GF-D8 (cell line): ENCODE measurements at regions not wholly inside any gene's neighbourhood (a gene's known extent, or its start where the extent isn't known, plus 50 kb on each side); places are given as distances from the start of the nearest gene placed in this dataset.

Source experiments
- DNase-seq: peaks from one replicate; lab custom pipeline; 2025; lab: John Stamatoyannopoulos, UW

DNA sequence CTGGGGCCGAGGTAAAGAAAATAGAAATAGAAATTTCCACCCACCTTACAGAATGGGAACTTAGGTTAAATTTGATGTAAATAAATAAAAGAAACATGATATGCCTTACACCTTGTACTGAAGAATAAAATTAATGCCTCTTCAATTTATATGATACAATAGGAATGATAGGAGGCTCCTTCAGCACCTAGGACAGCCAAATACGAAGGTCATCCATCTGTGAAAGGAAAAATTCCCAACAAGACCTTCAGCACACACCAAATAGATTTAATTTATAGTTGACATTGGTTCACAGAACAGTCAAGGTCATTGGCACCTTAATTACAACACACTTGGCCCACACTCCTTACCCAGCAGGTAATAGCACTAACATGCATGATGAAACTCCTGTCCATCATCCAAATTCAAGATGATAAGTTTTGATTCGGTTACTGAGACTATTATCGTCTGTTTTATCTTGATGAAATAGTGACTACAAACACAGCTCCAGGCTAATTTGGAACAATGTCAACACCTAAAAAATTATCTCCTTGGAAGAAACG lies 250.9 kb downstream of the SNX13 start:
- no peak for DNase-seq

DNA sequence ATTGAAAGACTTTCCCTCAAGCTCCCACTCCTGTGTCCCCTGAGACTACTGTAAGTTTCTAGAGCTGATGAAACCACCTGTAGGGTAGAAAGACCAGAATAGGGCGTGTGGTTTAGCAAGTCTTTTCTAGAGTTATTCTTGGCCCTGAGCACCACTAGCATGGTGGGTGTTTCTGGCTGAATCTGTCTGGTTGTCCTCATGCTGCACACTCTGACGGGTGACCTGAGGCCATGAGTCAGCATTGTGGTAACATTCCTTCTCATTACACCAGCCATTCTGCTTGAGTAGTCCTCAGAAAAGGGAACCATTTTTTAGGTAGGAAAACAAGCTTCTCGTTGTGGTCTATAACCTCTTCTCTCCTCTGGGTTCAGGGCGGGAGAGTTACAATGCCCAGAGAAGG lies 250.3 kb downstream of the SNX13 start:
- DNase-seq, result peak; percentile 81

DNA sequence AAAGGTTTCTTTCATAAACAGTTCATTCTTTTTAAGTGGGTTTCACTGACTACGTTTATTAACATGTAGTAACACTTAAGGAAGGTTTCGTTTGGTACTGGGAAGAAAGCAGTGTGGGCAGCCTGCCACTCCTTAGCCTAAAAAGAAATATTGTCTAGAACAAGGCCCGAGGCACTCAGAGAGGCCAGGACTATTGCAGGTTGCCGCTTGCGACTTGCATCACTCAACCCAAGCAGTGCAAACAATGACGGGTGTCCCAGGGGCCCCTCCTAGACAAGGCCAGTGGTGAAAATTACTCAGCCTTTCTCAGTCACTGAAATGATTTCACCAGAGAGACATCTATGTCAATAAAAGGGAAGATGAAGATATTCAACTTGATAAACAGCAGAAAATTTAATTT lies 243.9 kb downstream of the SNX13 start:
- DNase-seq, result no peak

DNA sequence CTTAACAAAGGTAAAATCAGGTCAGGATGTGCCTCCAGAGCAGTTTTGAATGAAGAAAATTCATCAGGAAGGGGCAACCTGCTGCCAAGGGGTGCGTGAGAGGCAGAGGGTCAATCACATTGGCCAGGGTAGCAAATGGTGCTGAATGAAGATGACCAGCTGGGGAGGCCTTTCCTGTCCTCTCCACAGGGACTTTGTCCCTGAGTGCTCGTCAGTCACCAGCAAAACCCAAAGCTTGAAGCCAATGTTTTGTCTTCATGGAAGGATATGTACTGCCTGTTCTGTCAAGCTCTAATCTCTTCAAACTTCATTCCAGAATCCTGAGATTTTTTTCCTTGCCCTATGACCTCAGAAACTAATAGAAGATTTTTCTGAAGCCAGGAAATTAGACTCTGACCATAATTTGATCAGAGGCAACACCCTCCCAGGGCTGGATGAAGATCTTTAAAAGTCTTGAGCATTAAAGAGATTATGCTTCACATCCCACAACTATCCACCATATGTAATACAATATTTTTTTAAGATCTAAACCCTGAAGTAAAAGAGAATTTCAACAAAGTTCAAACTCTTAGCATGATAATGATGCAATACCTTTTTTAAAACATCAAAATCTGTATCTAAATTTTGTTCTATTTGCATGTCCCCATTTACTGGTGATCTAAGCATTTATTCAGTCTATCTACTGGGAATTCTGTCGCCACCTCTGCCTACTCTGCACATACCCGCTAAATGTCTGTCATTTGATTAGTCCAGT lies 243.0 kb downstream of the SNX13 start:
- DNase-seq, result no peak

DNA sequence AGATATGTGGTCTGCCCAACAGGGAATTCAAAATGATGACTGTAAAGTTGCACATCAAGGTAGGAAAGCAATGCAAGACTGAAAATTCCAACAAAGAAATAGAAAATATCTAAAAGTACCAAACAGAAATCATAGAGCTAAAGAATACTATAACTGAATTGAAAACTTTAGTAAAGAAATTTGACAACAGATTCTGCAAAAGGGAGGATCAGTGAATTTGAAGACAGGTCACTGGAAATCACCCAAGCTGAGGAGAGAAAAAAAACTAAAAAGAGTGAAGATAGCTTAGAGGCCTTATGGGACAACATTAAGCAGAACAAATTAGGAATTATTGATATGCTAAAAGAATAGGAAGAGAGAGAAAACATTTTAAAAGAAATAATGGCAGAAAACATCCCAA lies 240.6 kb downstream of the SNX13 start:
- no peak for DNase-seq

DNA sequence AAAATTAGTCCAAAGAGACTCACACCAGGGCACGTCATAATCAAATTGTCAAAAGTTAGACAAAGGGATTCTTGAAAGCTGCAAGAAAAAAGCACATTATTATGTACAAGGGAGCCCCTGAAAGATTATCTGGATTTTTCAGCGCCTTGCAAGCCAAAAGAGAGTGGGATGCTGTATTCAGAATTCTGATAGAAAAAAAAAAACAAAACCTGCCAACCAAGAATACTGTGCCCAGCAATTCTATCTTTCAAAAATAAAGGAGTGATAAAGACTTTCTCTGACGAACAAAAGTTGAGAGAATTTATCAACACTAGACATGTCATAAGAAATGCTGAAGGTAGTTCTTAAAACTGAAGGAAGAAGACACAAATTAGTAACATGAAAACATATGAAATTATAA lies 240.2 kb downstream of the SNX13 start:
- DNase-seq, result no peak

DNA sequence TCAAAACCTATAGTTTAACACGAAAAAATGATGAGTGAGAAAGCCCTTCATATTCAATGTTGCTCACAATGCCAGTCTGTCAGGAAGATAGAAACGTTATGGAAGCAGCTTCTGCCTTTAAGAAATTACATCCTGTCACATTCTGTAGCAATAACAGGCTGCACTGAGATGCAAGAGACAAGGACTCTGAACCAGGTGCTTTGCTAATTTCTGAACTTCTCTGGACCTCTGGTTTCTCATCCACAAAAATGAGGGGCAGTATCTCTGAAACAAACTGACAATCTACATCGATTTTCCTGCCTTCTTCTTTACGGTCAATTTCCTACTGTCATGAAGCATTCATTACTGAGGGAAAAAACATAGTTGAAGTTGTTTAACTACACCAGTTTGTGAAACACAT lies 234.0 kb downstream of the SNX13 start:
- DNase-seq, result no peak

DNA sequence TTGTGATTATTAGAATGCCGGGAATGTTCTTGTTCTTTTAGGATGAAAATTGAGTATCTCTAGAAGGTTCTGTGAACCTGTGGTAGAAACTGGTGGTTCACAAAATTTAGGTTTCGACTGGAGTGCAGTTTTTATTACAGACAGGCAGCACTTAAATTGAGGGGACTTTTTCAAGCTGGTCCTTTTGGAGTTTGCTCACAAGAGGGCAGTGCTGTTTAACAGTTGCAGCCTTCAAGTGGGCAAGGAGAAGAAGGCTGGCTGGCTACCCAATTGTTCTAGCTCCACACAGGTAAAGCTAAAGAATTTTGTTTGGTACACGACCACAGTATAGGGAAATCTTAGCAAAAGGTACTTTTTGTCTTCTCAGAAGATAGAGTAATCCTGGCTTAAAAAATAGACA lies 233.6 kb downstream of the SNX13 start:
- peak; percentile 9 for DNase-seq

DNA sequence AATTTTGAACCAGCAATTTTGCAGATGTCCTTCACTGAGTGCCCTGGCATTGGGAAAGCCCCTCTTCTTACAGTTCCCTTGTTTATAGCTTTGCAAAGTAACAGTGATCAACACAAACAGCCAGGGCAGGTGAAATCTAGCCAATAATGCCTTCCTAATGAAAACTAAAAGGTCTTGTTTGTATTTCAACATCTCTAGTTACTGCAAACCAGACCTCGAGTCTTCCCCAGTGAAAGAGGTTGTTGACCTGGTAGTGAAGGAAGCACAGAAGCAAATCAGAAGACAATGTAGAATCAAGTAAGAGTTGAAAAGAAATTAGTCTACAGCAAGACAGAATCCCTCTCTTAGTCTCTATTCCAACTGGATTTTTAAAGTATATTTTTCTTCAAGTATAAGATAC lies 231.2 kb downstream of the SNX13 start:
- no peak for DNase-seq

DNA sequence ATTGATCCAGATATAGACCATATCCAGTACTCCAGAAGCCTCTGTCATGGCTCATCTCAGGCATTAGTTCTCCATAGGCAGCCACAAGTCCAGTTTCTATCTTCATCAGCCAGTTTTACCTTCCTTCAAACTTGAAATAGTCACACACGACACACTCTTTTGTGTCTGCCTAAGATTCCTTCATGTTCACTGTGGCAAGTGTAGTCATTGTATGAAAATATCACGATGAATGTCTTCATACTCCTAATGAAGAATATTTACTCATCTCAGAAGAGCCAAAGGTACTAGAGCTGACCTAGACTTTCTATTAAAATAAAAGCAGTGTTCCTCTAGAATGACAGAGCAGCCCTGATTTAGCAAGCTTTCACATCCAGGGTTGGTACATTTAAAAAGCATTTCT lies 230.7 kb downstream of the SNX13 start:
- DNase-seq, result no peak

DNA sequence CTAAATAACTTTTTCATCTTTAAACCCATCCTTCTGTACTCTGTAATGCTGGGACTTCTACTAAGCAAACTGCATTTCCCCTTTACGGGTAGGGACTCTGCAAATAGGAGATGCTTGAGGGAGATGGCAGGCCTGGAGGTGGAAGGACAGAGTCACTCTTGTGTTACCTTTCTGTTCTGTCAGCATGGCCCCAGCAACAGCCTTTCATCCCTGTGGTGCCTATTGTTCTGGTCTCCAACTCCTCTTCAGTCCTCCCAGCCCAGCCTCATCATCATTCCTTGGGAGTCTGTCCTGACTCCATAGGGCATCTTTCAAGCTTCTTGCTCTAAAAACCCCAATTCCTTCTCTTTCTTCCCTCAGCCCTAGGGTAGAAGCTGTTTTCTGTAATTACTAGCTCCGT lies 230.0 kb downstream of the SNX13 start:
- no peak for DNase-seq

DNA sequence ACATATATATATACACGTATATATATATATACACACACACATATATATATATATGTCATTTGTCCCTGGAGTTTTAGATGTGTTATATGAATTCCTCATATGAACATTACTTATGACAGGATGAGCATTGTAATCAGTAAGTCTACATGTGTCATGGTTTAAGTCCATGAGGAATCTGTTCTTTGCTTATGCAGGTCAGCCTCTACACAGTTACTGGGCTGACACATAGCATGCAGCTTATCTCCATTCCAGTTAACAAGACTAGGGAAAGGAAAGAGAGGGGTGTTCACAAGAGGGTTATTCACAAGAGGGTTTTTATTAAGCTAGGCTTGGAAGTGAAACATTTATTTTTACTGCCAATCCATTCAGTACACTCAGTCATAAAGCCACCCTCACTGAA lies 226.7 kb downstream of the SNX13 start:
- DNase-seq, result no peak

DNA sequence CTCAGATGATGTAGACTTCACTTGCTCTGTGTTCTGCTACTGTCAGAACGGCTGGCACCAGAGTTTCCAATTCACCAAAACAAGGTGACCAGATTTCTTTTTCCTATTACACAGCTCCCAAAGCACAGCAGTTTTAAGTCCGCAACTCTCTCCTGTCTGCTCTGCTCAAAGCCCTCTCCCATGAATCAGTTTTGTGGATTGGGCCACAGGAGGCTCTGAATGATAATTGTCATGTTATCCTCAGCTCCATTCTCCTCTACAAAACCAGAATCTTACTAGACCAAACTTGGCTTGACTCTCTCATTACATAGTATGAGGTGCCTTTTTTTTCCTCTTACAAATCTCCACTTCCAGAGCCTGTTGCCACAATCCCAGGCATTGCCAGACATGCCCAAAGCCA lies 223.5 kb downstream of the SNX13 start:
- no peak for DNase-seq

DNA sequence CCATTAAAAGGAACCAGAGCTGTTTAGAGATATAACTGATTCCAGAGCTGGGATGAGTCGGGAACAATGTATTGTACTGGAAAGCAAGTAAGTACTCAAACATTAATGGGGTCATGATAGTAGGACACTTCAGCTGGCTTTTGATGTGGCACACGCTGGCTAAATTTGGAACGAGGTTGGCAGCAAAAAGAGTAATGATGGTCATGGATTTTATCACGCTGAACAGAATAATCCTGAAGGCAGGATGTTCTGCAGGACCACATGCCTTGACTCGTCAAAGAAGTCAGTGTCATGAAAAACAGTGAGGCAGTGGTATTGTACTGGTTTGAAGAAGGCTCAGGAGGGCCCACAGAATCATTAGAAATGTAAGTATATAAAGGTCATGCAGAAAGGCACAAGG lies 220.3 kb downstream of the SNX13 start:
- no peak for DNase-seq

DNA sequence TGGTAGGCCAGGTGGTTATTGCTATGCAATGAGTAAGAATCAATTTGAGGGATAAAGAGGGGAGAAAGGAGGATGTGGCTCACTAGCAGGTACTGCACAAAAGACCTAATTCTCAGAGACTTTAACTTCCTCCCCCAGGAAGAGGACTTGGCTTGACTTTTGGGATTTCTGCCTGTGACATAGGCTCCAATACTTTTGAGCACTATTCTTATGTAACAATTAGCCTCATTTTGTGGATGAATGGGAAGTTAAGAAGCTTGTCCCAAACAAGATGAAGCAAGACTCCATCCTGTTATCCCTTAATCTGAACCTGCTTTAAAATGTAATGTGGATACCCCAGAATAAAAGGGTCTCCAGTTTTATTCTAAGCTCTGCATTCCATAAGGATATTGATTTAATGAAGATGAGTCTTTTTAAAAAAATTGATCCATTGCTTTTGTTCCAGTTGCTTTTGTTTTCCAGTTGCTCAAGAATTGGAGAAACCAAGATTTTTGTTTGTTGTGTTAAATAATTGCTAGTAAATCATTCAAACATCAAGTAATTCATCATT lies 218.5 kb downstream of the SNX13 start:
- DNase-seq, result no peak

DNA sequence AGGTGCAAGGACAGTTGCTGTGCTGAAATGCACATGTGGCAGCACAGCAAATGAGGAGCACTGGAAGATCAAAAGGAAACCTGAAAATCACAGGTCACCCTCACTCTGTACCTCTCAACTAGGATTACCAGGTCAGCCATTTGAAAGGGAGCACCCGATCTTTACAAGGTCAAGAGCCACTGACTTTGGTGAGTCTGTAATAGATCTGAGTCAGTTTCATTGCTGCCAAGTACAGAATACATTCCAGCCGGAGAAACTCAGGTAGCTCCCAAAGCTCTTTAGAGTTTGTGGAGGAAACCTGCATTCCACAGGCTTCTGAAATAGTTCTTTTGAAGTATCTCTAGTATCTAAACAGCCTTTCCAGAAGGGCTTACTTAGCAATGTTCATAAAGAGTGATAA lies 217.5 kb downstream of the SNX13 start:
- no peak for DNase-seq

DNA sequence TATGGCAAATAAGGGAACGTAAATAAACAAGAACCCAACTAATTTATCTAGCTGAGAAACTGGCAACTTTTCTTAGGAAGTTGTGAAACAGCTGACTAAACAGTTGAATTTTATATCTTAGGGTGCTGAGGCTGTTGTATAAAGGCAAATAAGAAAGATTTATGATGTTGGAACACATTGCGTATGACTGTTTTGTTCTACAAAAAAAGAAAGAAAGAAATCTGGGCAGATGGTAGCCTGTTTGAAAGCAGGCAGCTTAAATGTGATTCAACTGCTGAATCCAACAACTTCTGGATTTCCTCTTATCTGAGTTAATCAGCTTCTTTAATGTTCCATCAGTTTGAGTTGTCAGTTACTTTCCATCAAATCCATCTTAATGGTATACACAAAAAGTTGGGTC lies 214.5 kb downstream of the SNX13 start:
- DNase-seq, result no peak

DNA sequence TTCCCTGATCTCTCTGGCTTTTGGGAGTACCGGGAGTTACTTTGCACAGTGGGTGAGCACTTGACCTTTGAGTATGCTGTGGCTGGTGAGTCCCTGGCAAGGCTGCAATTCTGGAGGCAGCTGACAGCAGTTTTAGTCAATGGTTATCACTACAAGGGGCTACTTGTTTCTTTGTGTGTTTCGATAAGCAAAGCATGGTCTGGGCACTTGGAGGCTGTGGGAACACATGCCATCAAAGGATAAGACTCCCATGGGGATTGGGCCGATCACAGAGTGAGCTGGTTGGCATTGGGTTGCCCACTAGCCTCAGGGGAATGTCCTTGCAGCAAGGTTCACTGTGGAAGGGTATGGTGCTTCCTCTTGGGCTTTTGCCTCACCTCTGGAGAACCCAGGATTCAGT lies 208.2 kb downstream of the SNX13 start:
- no peak for DNase-seq
